ENCODE measurements at regions not wholly inside any gene's neighbourhood (a gene's known extent, or its start where the extent isn't known, plus 50 kb on each side); places are given as distances from the start of the nearest gene placed in this dataset.

DNA sequence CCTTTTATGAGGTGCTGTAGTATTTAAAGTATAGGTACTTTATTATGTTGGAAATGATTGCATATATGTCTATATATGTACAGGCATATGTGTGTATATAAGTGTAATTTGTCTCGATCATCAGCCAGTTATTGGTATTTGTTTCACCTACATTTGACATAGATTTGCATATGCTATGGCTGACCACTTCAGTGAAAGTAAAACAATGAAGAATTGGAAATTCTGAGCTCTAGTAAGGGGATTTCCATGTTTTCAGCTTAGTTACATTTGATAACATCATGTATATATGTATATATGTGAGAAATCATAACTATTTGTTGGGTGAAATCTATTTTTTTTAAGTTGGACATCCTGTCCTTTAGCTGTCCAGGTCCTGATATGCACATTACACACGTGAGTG, 1303.9 kb downstream of the EFNB2 start:
- no peak overlapping the region for H3K4me3 ChIP-seq (ENCODE audit: low read depth, low read length)

GRCh38 chr13:105220881-105221280, 1314.6 kb downstream of the EFNB2 start:
- no peak overlapping the region for H3K4me3 ChIP-seq (ENCODE audit: low read depth, low read length)

GRCh38 chr13:105220063-105220462, 1315.4 kb downstream of the EFNB2 start:
- no peak overlapping the region for H3K4me3 ChIP-seq (ENCODE audit: low read depth, low read length)

DNA sequence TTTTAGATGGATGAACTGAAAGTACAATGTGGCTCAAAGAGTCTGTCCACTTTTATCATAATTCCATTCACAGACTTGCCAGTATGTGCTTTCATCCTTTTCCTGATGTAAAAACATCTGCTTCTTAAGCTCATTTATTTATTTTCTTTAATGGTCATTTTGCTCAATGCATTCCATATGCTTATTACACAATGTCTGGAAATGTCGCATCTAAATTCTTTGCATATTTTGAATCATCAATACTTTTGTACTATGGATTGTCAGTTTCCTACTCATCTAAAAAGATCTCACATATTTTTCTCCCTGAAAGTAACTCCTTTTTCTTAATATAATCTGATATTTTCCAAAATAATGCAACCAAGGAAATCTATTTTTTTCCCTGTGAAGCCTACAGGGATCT, 1315.8 kb downstream of the EFNB2 start:
- H3K4me3 ChIP-seq (ENCODE audit: low read depth, low read length) = no peak overlapping the region

DNA sequence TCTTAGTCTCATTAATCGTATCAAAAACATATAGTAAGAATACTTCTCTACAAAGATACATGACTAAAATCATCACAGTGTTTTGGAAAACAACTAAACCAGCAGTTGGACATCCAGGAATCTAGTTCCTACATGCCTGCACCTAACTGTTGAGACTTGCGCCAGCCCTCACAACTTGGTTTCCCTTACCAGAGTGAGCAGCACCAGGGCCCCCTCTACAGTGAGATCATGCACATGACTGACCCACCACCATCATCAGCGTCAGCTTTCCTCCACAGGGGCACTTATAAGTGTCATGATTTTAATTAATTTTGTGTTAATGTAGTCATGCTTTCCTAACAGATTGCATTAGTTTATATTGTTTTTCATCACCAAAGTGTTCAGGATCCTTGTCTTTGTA, 1322.0 kb downstream of the EFNB2 start:
- H3K4me3 ChIP-seq (ENCODE audit: low read depth, low read length) = no peak overlapping the region

DNA sequence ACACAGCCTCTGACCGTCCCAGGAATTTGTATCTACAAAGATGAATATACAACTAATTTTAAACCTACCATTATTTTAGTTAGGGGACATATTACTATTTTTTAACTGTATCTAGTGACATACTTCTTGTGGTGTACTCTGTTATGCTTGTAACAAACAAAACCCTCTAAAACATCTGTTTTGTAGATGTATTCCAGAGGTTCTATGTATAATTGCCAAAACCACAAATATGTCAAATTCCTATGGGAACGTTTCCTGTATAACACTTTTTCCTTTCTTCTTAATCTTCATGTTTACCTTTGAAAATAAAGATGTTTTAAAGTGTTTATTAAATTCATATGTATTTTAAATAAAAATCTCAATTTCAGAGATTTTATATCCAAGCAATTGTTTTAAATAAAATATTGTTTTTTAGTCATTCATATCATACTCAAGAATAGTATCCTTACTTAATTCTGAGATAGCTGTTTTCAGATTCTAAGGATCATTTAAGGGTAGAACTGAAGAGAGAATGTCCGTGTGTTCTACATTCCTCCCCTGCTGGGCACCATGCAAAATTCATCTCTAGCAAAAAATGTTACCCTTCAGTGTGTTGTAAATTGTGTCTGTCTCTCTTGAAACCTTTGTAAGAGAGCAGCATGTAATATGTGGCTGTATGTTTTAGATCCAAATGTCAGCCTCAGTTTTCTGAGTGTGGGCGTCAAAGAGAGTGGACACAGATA, 1327.7 kb downstream of the EFNB2 start:
- no peak overlapping the region for H3K4me3 ChIP-seq (ENCODE audit: low read depth, low read length)

DNA sequence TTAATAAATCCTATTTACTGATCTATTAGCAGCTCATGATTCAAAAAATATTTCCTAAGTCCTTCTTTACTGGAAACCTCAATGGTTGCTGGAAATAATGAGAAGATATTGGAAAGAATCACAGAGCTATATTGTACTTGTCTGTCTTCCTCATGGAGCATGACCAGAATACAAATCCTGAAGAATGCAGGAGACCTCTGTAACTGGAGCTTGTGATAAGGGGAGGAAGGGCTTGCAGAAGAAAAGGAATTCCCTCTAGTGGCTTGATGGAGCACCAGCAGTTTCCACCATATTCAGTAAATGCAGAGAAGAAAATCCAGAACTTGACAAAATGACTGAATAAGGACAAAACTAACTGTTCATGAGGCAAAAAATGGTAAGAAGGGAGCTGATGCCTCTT, 1333.1 kb downstream of the EFNB2 start:
- H3K4me3 ChIP-seq (ENCODE audit: low read depth, low read length) = no peak overlapping the region

- no peak overlapping the region for H3K4me3 ChIP-seq (ENCODE audit: low read depth, low read length)
Observed at GRCh38 chr13:105201351-105201750, 1334.1 kb downstream of the EFNB2 start.

DNA sequence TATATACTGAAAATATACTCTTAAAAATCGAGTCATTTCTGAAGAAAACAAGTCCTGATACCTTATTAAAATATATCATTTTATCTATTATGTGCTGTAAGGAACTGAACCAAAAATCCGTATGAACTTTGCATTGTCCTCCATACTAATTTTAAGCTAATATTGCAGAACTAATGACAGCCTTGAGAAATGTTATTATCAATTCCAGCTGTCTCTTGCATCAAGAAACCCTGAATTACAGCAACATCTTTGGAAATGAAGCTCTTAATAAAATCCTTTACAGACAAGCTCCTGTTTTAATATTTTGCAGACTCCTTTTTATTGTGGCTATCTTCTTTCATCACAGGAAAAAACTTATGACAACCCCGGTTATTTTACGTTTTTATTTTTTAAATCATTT, 1335.3 kb downstream of the EFNB2 start:
- H3K4me3 ChIP-seq (ENCODE audit: low read depth, low read length) = no peak overlapping the region

- no peak overlapping the region for H3K4me3 ChIP-seq (ENCODE audit: low read depth, low read length)
Observed at GRCh38 chr13:105196052-105196451, 1339.4 kb downstream of the EFNB2 start.

DNA sequence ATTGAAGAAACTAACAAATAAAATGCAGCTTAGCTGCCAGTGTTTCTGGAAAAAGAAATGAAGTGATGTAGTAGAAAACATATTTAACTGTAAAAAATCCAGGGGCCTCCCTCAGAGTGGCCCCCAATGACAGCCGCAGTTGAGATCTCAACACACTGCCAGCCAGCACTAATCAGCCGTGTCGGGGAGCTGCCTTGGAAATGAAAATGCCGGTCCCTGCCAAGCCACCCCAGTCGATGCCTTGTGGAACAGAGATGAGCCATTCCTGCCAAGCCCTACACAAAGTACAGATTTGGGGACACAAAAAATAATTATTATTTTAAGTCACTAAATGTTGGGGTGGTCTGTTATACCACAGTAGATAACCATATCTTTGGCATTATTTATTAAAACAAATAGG, 1342.4 kb downstream of the EFNB2 start:
- no peak overlapping the region for H3K4me3 ChIP-seq (ENCODE audit: low read depth, low read length)

- no peak overlapping the region for H3K4me3 ChIP-seq (ENCODE audit: low read depth, low read length)
Observed at GRCh38 chr13:105184201-105184600, 1351.3 kb downstream of the EFNB2 start.

DNA sequence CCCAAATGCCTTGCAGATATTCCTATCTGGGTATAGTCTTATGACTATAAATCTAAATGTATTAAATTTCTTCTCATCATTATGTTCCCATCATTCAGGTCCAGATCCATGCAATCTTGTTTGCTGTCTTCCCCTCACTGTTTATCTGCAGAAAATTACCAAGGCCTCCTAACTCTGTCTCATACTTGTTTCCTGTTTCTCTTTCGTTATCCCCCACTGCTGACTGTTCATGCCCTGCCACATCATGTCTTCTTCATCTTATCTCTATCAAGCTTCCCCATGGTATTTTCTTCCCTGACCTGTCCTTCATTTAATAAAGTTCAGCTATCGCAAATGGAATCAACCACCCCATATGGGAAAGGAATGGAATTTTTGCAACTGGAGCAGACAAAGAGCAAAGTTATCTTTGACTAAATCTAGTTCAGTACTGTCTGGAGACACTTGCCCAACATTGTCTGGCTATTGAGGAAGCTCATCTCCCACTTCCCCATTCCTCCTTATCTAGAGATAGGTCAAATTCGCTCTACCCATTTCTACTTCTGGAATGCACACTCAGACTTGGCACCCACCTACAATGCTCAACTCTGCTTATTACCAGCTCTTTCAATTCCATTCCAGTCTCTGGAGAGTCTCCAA, 1358.1 kb downstream of the EFNB2 start:
- no peak overlapping the region for H3K4me3 ChIP-seq (ENCODE audit: low read depth, low read length)

- no peak overlapping the region for H3K4me3 ChIP-seq (ENCODE audit: low read depth, low read length)
Observed at GRCh38 chr13:105170438-105170837, 1365.0 kb downstream of the EFNB2 start.

DNA sequence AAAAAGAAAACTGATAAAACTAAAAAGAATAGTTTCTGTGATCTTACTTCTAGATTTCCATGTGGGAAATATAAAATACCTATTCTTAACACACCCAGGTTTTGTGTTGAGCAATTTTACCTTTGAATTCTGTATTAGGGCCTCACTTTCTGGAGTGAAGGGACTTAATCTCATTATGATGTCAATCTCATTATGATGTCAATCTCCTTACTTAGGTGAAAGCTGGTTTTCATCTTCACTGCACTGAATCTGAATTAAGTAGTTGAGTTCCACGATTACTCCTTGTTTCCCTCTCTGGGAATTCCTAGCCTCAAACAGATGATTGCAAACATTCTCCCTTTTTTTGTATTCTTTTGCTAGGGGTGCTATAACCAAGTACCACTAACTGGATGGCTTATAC, 1367.2 kb downstream of the EFNB2 start:
- H3K4me3 ChIP-seq (ENCODE audit: low read depth, low read length) = no peak overlapping the region

- H3K4me3 ChIP-seq (ENCODE audit: low read depth, low read length) = no peak overlapping the region
Observed at GRCh38 chr13:105167385-105167784, 1368.1 kb downstream of the EFNB2 start.

- no peak overlapping the region for H3K4me3 ChIP-seq (ENCODE audit: low read depth, low read length)
Observed at GRCh38 chr13:105165449-105166125, 1369.9 kb downstream of the EFNB2 start.

- H3K4me3 ChIP-seq (ENCODE audit: low read depth, low read length) = no peak overlapping the region
Observed at GRCh38 chr13:105159841-105160240, 1375.6 kb downstream of the EFNB2 start.

GRCh38 chr13:105153611-105154010, 1381.9 kb downstream of the EFNB2 start:
- no peak overlapping the region for H3K4me3 ChIP-seq (ENCODE audit: low read depth, low read length)

- H3K4me3 ChIP-seq (ENCODE audit: low read depth, low read length) = no peak overlapping the region
Observed at GRCh38 chr13:105151639-105152038, 1383.8 kb downstream of the EFNB2 start.

GRCh38 chr13:105147461-105147860, 1388.0 kb downstream of the EFNB2 start:
- no peak overlapping the region for H3K4me3 ChIP-seq (ENCODE audit: low read depth, low read length)

DNA sequence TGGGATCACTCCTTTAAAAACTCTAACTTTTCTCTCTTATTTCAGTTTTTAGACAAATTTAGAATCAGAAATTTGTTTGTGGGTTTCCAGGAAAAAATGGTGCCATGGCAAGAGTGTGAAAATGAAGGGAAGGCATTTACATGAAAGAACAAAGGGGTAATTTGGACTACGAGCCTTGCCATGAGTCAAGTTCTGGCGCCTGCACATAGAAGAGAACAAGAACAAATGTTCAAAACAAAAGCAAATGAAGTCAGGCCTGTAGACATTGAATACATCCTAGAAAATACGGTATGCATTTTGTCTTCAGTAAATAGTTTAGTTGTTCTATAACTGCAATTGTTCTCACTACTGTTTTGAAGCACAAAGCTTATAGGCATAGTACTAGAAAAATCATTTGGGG, 1390.5 kb downstream of the EFNB2 start:
- no peak overlapping the region for H3K4me3 ChIP-seq (ENCODE audit: low read depth, low read length)

Measured in iPS-11a (cell line).